ENCODE measurements at regions not wholly inside any gene's neighbourhood (a gene's known extent, or its start where the extent isn't known, plus 50 kb on each side); places are given as distances from the start of the nearest gene placed in this dataset.

DNA sequence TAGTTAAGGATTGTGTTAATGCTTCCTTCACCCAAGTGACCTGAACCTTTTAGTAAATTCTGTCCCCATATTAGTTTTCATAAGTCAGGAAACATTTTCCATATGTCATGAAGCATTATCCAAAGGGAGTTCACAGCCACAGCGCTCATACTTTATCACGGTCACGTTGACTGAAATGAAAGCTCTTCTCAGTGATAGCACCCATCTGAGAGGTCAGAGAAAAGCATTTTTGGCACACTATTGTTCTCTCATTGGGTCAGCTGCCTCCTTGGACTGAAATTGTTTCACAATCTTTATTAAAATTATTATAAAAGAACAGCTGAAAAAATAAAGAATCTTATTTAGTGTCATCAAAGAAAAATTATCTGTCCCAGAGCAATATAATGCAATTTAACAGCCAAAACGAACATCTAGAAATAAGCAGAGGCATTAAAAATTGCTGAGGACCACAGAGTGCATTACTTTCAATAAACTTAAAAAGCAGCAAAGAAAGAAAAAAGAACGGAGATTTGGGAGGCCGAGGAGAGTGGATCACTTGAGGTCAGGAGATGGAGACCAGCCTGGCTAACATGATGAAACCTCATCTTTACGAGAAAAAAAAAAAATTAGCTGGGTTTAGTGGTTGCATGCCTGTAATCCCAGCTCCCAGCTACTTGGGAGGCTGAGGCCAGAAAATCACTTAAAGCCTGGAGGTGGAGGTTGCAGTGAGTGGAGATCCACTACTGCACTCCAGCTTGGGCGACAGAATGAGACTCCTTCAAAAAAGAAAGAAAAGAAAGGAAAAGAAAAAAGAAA lies 680.8 kb upstream of the FAM241A start:
- H3K27ac ChIP-seq: no peak overlapping the region
- no peaks in the 10 kb centered on the region for H3K4me1 ChIP-seq (replicated peaks in 1 of 2)
- in situ Hi-C loops (cut with MboI; ENCODE audit: low pct_unique_long_range_greater_than_20kb in 2 of 9, low sequenced_read_pairs in 9 of 9, unreplicated experiment in 9 of 9): no loop called here
- ATAC-seq (replicated peaks in 6 of 8): no peak
- no peak overlapping the region for H3K4me3 ChIP-seq
- WGBS, 10 experiments: 30 to 92% (median 82%) methylated on average over 3 to 8 of the region's 8 CpGs

DNA sequence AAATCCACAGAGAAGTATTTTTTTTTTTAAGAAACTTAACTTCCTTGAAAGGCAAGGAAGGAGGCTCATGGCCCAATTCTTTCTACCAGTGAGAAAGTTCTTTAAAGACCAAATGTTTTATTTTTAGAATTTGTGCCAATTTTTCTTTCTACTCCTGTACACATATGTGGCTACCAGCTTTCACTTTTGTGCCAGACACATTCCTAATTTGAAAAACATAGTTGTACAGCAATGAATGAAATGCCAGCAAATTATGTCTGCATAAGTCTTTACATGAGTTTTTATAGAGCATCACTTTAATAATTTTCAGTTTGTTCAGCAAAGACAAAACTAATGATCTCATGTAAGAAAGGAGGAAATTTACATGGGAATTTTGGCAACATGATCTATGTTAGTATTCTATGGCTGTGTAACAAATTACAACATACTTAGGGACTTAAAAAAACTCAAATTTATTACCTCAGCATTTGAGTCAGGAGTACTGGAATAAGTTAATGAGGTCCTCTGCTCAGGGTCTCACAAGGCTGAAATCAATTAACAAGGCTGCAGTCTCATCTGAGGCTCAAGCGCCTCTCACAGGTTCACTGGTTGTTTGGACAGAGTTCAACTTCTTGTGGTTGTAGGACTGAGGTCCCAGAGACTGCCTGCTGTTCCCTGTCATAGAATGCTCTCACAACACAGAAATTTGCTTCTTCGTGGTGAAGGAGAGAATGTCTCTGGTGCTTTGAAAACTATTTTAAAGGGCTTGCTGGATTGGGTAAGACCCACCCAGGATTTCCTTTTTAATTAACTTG lies 678.2 kb upstream of the FAM241A start:
- Histone ChIP-seq H3K4me3 (no peak overlapping the region), H3K4me1 (replicated peaks in 1 of 2) (no peaks in the 10 kb centered on the region), H3K27ac (no peak overlapping the region)
- ATAC-seq (replicated peaks in 6 of 8): no peak
- in situ Hi-C loops (cut with MboI; ENCODE audit: low pct_unique_long_range_greater_than_20kb in 2 of 9, low sequenced_read_pairs in 9 of 9, unreplicated experiment in 9 of 9): no loop called here
- WGBS, 10 experiments: 10 to 100% (median 62%) methylated on average over 1 to 2 of the region's 2 CpGs; no CpG with 5 or more reads in 2 of the 10 experiments

DNA sequence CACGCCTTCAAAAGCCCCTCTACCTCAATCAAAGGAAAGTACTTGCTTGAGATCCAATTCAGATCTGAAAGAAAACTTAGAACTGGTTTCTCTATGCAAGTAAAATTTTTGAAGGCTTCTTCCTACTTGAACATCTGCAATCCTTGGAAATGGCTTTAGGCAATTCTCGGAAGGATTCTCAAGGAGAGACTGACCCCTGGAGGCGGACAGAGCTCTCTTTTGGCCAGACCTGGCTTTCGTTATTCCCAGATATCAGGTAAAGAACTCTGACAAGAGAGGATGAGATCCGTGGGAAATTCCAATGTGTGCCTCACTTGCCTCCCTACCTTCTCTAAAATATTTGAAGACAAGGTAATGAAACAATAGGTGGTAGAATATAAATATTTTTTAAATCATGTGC lies 670.3 kb upstream of the FAM241A start:
- no peak overlapping the region for H3K27ac ChIP-seq
- in situ Hi-C loops (cut with MboI; ENCODE audit: low pct_unique_long_range_greater_than_20kb in 2 of 9, low sequenced_read_pairs in 9 of 9, unreplicated experiment in 9 of 9): no loop called here
- WGBS, 10 experiments: 11 to 57% (median 37%) methylated on average over 1 to 5 of the region's 5 CpGs; no CpG with 5 or more reads in 1 of the 10 experiments
- no peaks in the 10 kb centered on the region for H3K4me1 ChIP-seq (replicated peaks in 1 of 2)
- H3K4me3 ChIP-seq: no peak overlapping the region
- peak in 4 of 8 experiments; percentile 33 to 71 (median 56) for ATAC-seq (replicated peaks in 6 of 8)

DNA sequence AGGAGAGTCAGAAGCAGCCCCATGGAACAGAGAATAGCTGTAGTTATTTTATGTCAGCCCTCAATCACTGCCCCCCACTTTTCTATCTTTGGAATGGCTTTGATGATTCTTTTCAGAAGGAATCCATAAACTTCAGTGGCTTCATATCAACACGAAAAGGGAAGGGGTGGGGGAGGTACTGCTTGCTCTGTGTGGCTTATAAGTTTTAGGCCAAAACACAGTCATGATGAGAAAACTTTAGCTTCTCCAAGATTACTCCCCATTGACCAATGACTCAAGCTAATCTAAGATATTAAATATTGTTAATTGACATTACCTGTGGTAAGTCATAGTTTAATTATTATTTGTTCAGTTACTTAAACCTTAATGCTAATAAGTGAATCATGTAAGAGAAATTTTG lies 669.6 kb upstream of the FAM241A start:
- Histone ChIP-seq H3K27ac (no peak overlapping the region), H3K4me1 (replicated peaks in 1 of 2) (no peaks in the 10 kb centered on the region), H3K4me3 (no peak overlapping the region)
- WGBS, 10 experiments: 13 to 56% (median 20%) methylated on average over 1 of the region's 1 CpG; no CpG with 5 or more reads in 5 of the 10 experiments
- ATAC-seq (replicated peaks in 6 of 8): no peak
- in situ Hi-C loops (cut with MboI; ENCODE audit: low pct_unique_long_range_greater_than_20kb in 2 of 9, low sequenced_read_pairs in 9 of 9, unreplicated experiment in 9 of 9): no loop called here

DNA sequence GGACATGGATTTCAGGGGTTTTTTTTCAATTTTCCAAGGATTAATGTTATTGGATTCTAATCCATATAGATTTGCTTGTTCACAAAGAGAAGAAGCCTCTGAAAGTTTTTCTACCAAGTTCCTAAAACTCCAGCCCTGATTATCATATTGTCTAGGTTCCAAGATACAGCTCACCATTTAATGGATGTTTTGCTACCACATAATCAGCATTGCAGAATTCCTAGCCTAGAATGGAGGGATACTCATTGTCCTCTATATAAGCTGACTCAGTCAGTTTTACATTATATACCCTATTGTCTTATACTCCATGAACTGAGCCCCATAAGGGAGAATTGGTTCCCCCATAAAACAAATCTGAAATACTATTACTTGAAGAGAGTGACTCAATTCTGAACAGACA lies 664.7 kb upstream of the FAM241A start:
- H3K4me1 ChIP-seq (replicated peaks in 1 of 2): no peaks in the 10 kb centered on the region

DNA sequence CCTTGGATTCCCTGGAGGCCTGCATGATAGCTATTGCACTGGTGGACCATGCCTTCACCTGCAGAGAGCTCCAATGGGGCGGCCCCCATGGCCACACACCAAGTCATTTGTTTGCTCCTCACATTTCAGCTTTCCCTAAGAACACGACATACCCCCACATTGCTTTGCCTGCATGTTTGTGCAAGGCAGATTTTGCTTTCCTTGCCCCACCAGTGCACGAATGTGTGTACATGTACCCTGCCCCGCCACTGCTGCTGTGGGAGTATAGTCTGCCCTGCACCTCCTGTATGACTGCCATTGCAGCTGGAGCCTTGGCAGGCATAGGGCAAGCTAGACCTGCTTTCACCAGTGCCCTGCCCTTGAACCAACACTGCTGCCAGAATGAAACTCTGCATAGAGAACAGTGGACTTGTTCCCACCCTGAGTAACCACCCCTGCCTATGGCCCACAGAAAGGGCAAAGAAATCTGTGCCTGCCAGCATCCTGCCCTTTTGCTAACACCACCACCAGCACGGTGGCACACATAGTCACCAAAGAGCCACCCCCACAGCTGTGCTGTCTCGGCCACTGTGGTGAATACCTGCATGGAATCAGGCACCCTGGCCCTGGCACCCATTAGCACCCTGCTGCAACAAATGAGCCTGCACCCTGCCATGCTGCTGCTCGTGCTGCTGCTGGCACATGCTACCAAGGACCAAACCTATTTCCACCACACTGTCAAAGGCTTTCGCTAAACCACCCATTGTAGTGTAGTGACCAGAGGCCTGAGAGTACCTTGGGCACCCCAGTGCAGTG lies 661.7 kb upstream of the FAM241A start:
- in situ Hi-C loops (cut with MboI; ENCODE audit: low pct_unique_long_range_greater_than_20kb in 2 of 9, low sequenced_read_pairs in 9 of 9, unreplicated experiment in 9 of 9): no loop called here
- WGBS, 10 experiments: 69 to 100% (median 92%) methylated on average over 1 to 4 of the region's 8 CpGs; no CpG with 5 or more reads in 4 of the 10 experiments
- no peak for ATAC-seq (replicated peaks in 6 of 8)

More for the DNA sequence above, 664.7 kb upstream of the FAM241A start:
- H3K4me3 ChIP-seq: no peak overlapping the region
- in situ Hi-C loops (cut with MboI; ENCODE audit: low pct_unique_long_range_greater_than_20kb in 2 of 9, low sequenced_read_pairs in 9 of 9, unreplicated experiment in 9 of 9): no loop called here
- peak in 2 of 8 experiments; percentile 62 to 76 for ATAC-seq (replicated peaks in 6 of 8)
- H3K27ac ChIP-seq: no peak overlapping the region

DNA sequence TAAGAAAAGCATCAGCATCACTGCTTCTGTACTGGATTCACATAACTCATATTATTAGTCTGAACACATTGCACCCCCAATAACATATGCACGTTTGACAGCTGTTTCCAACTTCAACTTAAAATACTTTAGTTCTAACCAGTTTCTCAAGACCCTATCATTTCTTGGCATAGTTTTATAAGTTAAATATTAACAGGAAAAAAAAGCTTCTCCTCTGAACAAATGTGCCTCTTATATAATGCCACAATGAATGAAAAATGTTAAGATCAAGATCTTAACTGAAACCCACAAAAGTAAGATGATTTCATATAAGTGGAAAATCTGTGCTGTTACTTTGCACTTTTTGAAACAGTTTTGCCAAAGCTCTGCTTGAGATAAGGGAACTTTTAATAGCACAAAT lies 652.8 kb upstream of the FAM241A start:
- Histone ChIP-seq H3K4me3 (no peak overlapping the region), H3K4me1 (replicated peaks in 1 of 2) (no peaks in the 10 kb centered on the region), H3K27ac (no peak overlapping the region)
- in situ Hi-C loops (cut with MboI; ENCODE audit: low pct_unique_long_range_greater_than_20kb in 2 of 9, low sequenced_read_pairs in 9 of 9, unreplicated experiment in 9 of 9): no loop called here
- WGBS, 10 experiments: 0 to 67% (median 53%) methylated on average over 1 of the region's 1 CpG; no CpG with 5 or more reads in 3 of the 10 experiments
- ATAC-seq (replicated peaks in 6 of 8): no peak

More for the DNA sequence above, 661.7 kb upstream of the FAM241A start:
- H3K27ac ChIP-seq: no peak overlapping the region
- H3K4me3 ChIP-seq: no peak overlapping the region
- H3K4me1 ChIP-seq (replicated peaks in 1 of 2): no peaks in the 10 kb centered on the region

DNA sequence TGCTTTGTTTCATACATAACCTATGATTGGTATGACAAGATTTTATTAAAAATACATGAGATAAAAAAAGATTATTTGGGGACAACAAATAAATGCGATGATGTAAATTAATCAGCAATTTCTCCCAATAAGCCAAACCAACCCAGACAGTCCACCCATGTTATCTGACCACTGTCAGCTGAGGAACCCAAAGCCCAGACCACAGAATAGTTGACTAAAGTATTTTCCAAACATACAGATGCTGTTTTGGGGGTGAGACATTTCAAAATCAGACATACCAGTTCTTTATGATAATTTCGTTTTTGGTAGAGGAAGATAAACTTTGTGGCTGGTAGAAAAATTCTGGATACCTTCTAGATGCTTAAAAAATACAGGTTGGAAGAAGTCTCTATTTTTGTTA lies 650.8 kb upstream of the FAM241A start:
- in situ Hi-C loops (cut with MboI; ENCODE audit: low pct_unique_long_range_greater_than_20kb in 2 of 9, low sequenced_read_pairs in 9 of 9, unreplicated experiment in 9 of 9): no loop called here
- Histone ChIP-seq H3K4me3 (no peak overlapping the region), H3K4me1 (replicated peaks in 1 of 2) (no peaks in the 10 kb centered on the region), H3K27ac (no peak overlapping the region)
- 55 to 100% (median 79%) methylated on average over 1 to 2 of the region's 2 CpGs for WGBS, 10 experiments
- ATAC-seq (replicated peaks in 6 of 8): no peak

DNA sequence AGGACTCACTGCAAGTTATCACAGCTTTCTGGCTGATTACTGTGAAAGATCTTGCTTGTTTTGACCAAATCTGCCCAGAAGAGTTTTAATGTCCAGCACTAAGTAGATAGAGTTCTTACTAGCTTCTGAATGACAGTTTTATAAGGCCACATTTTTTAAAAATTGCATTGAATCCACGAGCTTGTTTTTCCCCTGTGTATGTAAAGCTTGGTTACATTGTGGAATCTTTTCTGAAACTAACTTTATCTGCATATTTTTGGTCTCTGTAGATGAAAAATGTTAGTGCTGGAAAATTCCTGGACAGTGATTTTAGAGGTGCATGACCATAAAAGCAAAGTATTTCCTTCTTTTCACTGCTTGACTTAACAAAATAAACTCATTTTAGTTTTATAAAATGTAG lies 650.3 kb upstream of the FAM241A start:
- H3K27ac ChIP-seq: no peak overlapping the region
- in situ Hi-C loops (cut with MboI; ENCODE audit: low pct_unique_long_range_greater_than_20kb in 2 of 9, low sequenced_read_pairs in 9 of 9, unreplicated experiment in 9 of 9): no loop called here
- no peak overlapping the region for H3K4me3 ChIP-seq
- WGBS, 10 experiments: 0 to 90% (median 46%) methylated on average over 1 of the region's 1 CpG; no CpG with 5 or more reads in 2 of the 10 experiments
- ATAC-seq (replicated peaks in 6 of 8): no peak
- H3K4me1 ChIP-seq (replicated peaks in 1 of 2): no peaks in the 10 kb centered on the region

DNA sequence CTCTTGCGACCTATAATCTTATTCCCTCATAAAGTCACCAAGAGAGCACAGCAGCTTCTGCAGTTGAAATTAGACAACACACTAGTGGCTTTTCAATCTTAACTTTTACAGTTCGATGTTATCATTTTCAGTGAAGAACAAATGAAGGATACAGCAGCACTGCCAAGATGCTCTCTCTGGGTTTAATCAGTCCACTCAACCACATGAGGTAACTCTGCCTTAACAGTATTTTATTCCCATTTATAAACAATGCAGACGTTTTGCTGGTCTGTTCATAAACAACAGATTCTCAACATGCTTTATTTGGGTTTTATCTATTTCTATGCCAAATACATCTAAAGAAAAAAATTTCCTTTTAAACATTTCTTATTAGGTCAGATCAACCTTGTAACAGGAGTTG lies 646.0 kb upstream of the FAM241A start:
- Histone ChIP-seq H3K4me1 (replicated peaks in 1 of 2) (peaks cover 0 to 3% of the 10 kb centered on the region in 2 donors), H3K27ac (no peak overlapping the region), H3K4me3 (no peak overlapping the region)
- no peak for ATAC-seq (replicated peaks in 6 of 8)
- in situ Hi-C loops (cut with MboI; ENCODE audit: low pct_unique_long_range_greater_than_20kb in 2 of 9, low sequenced_read_pairs in 9 of 9, unreplicated experiment in 9 of 9): no loop called here
- 0 to 86% (median 56%) methylated on average over 1 to 3 of the region's 3 CpGs; no CpG with 5 or more reads in 1 of the 10 experiments for WGBS, 10 experiments

DNA sequence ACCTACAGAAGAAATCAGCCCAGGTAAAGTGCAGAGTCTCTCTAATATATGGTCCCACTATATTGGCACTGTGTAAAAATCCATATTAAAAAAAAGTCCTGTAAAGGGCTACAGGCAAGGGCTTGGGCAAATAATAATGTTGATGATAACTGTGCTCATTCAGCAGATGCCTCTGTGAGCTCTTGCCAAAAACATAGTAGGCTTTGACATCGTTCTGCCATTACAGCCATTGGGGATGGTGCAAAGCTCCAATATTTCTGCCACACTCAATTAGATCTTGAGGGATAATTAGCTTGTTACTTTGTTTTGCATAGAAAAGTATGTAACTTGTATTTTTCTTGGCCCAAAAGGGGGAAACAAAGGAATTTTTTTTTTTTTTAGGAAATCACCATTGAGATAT lies 645.5 kb upstream of the FAM241A start:
- peaks cover 0 to 3% of the 10 kb centered on the region in 2 donors for H3K4me1 ChIP-seq (replicated peaks in 1 of 2)
- in situ Hi-C loops (cut with MboI; ENCODE audit: low pct_unique_long_range_greater_than_20kb in 2 of 9, low sequenced_read_pairs in 9 of 9, unreplicated experiment in 9 of 9): no loop called here
- no peak for ATAC-seq (replicated peaks in 6 of 8)
- no peak overlapping the region for H3K4me3 ChIP-seq
- no peak overlapping the region for H3K27ac ChIP-seq
- WGBS, 10 experiments: 29 to 100% (median 79%) methylated on average over 1 of the region's 1 CpG; no CpG with 5 or more reads in 2 of the 10 experiments

DNA sequence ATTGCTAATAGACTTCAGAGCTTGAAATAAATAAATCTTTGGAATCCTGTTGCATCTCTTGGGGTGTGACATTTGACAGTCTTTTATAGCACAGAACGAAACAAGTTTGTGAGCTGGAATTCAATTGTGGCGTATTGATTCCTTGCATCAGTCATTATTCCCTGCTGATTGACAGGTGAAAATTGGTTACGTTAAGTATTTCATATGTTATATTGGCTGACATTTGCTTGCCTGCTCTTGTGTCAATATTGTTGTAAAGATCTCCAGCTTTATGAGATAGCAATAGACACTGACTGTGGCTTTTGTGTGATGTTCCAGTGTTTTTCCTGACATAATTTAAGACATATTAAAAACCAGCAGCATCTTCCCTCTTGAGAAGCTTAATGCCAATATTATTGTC lies 644.4 kb upstream of the FAM241A start:
- 38 to 100% (median 82%) methylated on average over 2 to 3 of the region's 3 CpGs; no CpG with 5 or more reads in 1 of the 10 experiments for WGBS, 10 experiments
- H3K4me3 ChIP-seq: no peak overlapping the region
- no peak overlapping the region for H3K27ac ChIP-seq
- no peak for ATAC-seq (replicated peaks in 6 of 8)
- in situ Hi-C loops (cut with MboI; ENCODE audit: low pct_unique_long_range_greater_than_20kb in 2 of 9, low sequenced_read_pairs in 9 of 9, unreplicated experiment in 9 of 9): no loop called here
- H3K4me1 ChIP-seq (replicated peaks in 1 of 2): peaks cover 0 to 3% of the 10 kb centered on the region in 2 donors

DNA sequence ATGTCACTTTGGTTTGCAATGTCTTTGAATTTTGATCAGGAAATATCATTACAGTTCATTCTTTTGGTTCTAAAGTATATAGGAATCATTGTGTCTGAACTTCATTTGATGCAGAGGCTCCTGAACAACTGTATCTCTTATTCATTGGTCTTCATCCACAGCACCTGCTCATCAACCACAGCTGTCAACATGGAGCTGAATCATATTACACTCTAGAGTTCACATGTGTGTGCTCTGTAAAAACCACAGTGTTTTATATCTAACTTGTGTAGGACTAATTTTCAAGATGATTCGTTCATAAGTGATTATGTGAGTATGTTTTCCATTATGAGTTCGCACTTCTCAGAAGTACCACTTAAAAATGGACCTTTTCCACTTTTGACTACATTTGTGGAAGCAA lies 643.3 kb upstream of the FAM241A start:
- H3K27ac ChIP-seq: no peak overlapping the region
- in situ Hi-C loops (cut with MboI; ENCODE audit: low pct_unique_long_range_greater_than_20kb in 2 of 9, low sequenced_read_pairs in 9 of 9, unreplicated experiment in 9 of 9): no loop called here
- peaks cover 0 to 3% of the 10 kb centered on the region in 2 donors for H3K4me1 ChIP-seq (replicated peaks in 1 of 2)
- ATAC-seq (replicated peaks in 6 of 8): no peak
- H3K4me3 ChIP-seq: no peak overlapping the region
- WGBS, 10 experiments: 17 to 100% (median 85%) methylated on average over 1 to 2 of the region's 2 CpGs; no CpG with 5 or more reads in 1 of the 10 experiments

Measured in motor neuron (in vitro differentiated cells).